ENCODE measurements at regions not wholly inside any gene's neighbourhood (a gene's known extent, or its start where the extent isn't known, plus 50 kb on each side); places are given as distances from the start of the nearest gene placed in this dataset.

GRCh38 chr2:129329574-129329973, 649.9 kb upstream of the RAB6C start:
- H3K4me3 ChIP-seq (replicated peaks; ENCODE audit: insufficient read depth, low read length), result no peak overlapping the region
- no peak for DNase-seq (ENCODE audit: low read depth in 1 of 2, low spot score in 1 of 2)
- no peak for TF ChIP-seq REST (IDR thresholded peaks at IDR 0.05; ENCODE audit: insufficient replicate concordance, low read depth)
- TF ChIP-seq POLR2AphosphoS5 (IDR thresholded peaks at IDR 0.05; ENCODE audit: low read depth), result no peak
- no peak for TF ChIP-seq SPI1 (IDR thresholded peaks at IDR 0.05; ENCODE audit: borderline replicate concordance, low read depth)
- TF ChIP-seq, protein P1, sequence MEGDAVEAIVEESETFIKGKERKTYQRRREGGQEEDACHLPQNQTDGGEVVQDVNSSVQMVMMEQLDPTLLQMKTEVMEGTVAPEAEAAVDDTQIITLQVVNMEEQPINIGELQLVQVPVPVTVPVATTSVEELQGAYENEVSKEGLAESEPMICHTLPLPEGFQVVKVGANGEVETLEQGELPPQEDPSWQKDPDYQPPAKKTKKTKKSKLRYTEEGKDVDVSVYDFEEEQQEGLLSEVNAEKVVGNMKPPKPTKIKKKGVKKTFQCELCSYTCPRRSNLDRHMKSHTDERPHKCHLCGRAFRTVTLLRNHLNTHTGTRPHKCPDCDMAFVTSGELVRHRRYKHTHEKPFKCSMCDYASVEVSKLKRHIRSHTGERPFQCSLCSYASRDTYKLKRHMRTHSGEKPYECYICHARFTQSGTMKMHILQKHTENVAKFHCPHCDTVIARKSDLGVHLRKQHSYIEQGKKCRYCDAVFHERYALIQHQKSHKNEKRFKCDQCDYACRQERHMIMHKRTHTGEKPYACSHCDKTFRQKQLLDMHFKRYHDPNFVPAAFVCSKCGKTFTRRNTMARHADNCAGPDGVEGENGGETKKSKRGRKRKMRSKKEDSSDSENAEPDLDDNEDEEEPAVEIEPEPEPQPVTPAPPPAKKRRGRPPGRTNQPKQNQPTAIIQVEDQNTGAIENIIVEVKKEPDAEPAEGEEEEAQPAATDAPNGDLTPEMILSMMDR (IDR thresholded peaks at IDR 0.05; ENCODE audit: insufficient read depth, low read length), result no peak
- TF ChIP-seq GABPA (IDR thresholded peaks at IDR 0.05; ENCODE audit: low read depth), result no peak
- no peaks in the 10 kb centered on the region for H3K27me3 ChIP-seq (ENCODE audit: insufficient read depth, poor library complexity, severe bottlenecking)
- no peak overlapping the region for H3K27ac ChIP-seq (replicated peaks)

DNA sequence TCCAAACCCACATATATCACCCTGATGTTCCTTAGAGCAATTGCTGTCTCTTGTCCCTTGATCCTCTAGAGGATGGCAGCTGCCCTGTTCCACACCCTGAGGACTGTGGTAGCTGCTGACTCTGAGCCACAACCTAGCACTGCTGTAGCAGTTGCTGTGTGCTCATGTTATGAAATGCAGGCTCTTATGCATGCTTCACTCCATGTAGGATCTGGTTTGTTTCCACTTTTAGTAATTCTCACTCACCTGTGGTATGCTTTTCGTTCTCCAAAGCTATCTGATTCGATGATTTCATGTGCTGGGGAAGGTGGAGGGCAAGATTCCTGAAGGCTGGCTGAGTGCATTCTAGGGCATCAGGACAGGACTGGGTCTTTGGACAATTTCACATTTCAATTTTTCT, 649.0 kb upstream of the RAB6C start:
- TF ChIP-seq REST (IDR thresholded peaks at IDR 0.05; ENCODE audit: insufficient replicate concordance, low read depth) (no peak), POLR2AphosphoS5 (IDR thresholded peaks at IDR 0.05; ENCODE audit: low read depth) (no peak), SPI1 (IDR thresholded peaks at IDR 0.05; ENCODE audit: borderline replicate concordance, low read depth) (no peak), GABPA (IDR thresholded peaks at IDR 0.05; ENCODE audit: low read depth) (no peak)
- TF ChIP-seq, protein P1 (IDR thresholded peaks at IDR 0.05; ENCODE audit: insufficient read depth, low read length), result no peak
- no peak overlapping the region for H3K27ac ChIP-seq (replicated peaks)
- no peaks in the 10 kb centered on the region for H3K27me3 ChIP-seq (ENCODE audit: insufficient read depth, poor library complexity, severe bottlenecking)
- no peak for DNase-seq (ENCODE audit: low read depth in 1 of 2, low spot score in 1 of 2)
- H3K4me3 ChIP-seq (replicated peaks; ENCODE audit: insufficient read depth, low read length), result no peak overlapping the region

GRCh38 chr2:129331638-129332037, 647.8 kb upstream of the RAB6C start:
- no peaks in the 10 kb centered on the region for H3K27me3 ChIP-seq (ENCODE audit: insufficient read depth, poor library complexity, severe bottlenecking)
- no peak overlapping the region for H3K4me3 ChIP-seq (replicated peaks; ENCODE audit: insufficient read depth, low read length)
- no peak overlapping the region for H3K27ac ChIP-seq (replicated peaks)
- DNase-seq (ENCODE audit: low read depth in 1 of 2, low spot score in 1 of 2), result no peak
- no peak for TF ChIP-seq GABPA (IDR thresholded peaks at IDR 0.05; ENCODE audit: low read depth)
- no peak for TF ChIP-seq POLR2AphosphoS5 (IDR thresholded peaks at IDR 0.05; ENCODE audit: low read depth)
- TF ChIP-seq REST (IDR thresholded peaks at IDR 0.05; ENCODE audit: insufficient replicate concordance, low read depth), result no peak
- no peak for TF ChIP-seq SPI1 (IDR thresholded peaks at IDR 0.05; ENCODE audit: borderline replicate concordance, low read depth)
- TF ChIP-seq, protein P1 (IDR thresholded peaks at IDR 0.05; ENCODE audit: insufficient read depth, low read length), result no peak

All from HL-60 (cell line).